ENCODE measurements at regions not wholly inside any gene's neighbourhood (a gene's known extent, or its start where the extent isn't known, plus 50 kb on each side); places are given as distances from the start of the nearest gene placed in this dataset.

DNA sequence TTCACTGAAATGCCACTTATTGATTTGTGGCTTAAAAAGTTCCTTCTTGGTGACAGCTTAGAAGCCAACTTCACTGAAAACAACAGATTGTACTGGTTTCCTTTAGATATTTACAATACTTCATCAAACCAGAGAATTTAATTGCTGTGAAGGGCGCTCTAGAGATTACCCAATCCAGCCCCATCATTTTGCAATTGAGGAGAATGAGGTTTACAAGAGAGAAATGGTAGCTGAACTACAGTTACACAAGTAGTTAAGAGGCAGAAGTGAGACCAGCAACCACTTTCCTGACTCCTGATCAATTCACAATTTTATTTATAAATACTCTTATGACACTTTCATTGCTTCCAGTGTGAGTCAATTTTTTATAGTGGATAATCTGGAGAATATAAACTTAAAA lies 103.5 kb upstream of the APC start:
- no peaks in the 10 kb centered on the region for H3K4me1 ChIP-seq
- DNase-seq = no peak
- no peak overlapping the region for H3K4me3 ChIP-seq
- H3K9me3 ChIP-seq = peaks cover 0 to 14% (median 3%) of the 10 kb centered on the region in 4 donors
- no peak overlapping the region for H3K27ac ChIP-seq
- intact Hi-C loops (cut with DNase I; ENCODE audit: low total_unique reads) = no loop called here
- TF ChIP-seq EP300 (IDR thresholded peaks at IDR 0.05) (no peak), POLR2AphosphoS5 (IDR thresholded peaks at IDR 0.05) (no peak), POLR2A (IDR thresholded peaks at IDR 0.05) (no peak)
- TF ChIP-seq, protein P1, sequence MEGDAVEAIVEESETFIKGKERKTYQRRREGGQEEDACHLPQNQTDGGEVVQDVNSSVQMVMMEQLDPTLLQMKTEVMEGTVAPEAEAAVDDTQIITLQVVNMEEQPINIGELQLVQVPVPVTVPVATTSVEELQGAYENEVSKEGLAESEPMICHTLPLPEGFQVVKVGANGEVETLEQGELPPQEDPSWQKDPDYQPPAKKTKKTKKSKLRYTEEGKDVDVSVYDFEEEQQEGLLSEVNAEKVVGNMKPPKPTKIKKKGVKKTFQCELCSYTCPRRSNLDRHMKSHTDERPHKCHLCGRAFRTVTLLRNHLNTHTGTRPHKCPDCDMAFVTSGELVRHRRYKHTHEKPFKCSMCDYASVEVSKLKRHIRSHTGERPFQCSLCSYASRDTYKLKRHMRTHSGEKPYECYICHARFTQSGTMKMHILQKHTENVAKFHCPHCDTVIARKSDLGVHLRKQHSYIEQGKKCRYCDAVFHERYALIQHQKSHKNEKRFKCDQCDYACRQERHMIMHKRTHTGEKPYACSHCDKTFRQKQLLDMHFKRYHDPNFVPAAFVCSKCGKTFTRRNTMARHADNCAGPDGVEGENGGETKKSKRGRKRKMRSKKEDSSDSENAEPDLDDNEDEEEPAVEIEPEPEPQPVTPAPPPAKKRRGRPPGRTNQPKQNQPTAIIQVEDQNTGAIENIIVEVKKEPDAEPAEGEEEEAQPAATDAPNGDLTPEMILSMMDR (IDR thresholded peaks at IDR 0.05) = no peak
- H3K27me3 ChIP-seq = no peaks in the 10 kb centered on the region
- 71 to 95% (median 90%) methylated on average over 1 of the region's 1 CpG for WGBS, 5 donors
- no peaks in the 10 kb centered on the region for H3K36me3 ChIP-seq

DNA sequence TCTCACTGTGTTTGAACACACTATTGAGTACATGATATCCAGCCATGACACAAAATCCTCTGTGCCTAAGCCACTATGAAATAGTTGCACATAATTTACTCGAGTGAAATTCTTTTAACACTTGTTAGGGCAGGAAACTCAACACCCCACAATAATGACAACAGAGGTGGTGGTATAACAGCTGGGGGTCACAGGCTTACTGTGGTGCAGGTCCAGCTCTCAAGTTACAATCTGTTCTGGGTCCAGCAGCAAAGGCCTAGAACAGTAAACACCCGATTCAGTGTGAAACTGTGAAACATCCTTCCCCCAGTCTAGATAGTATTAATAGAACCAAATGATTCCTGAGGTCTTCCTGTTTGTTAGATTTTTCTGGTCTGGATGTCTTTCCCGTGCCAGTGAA lies 102.9 kb upstream of the APC start:
- Histone ChIP-seq H3K27ac (no peak overlapping the region), H3K9me3 (peaks cover 0 to 14% (median 3%) of the 10 kb centered on the region in 4 donors), H3K4me3 (no peak overlapping the region), H3K4me1 (no peaks in the 10 kb centered on the region), H3K27me3 (no peaks in the 10 kb centered on the region), H3K36me3 (no peaks in the 10 kb centered on the region)
- TF ChIP-seq EP300 (IDR thresholded peaks at IDR 0.05) (no peak), POLR2A (IDR thresholded peaks at IDR 0.05) (no peak), POLR2AphosphoS5 (IDR thresholded peaks at IDR 0.05) (no peak)
- TF ChIP-seq, protein P1 (IDR thresholded peaks at IDR 0.05) = no peak
- intact Hi-C loops (cut with DNase I; ENCODE audit: low total_unique reads) = no loop called here
- no peak for DNase-seq
- 74 to 85% (median 76%) methylated on average over 3 of the region's 3 CpGs for WGBS, 5 donors

DNA sequence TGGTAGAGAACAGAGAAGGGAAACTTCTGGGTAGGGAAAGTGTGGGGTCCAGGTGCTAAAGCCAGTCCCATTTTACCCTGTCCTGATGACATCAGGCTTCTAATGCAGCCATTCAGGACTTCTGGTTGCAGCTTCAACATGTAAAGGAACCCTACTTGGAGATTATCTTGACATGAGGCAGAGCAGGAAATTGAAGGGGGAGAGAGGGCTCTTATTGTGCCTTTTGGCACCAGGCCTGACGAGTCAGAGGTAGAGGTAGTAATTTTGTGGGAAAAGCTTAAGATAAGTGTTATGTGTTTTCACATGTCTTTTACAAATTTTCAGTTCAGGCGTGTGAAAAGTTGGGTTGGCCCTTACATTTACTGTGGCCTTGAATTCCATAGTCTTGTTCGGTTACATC lies 102.4 kb upstream of the APC start:
- Histone ChIP-seq H3K4me3 (no peak overlapping the region), H3K4me1 (no peaks in the 10 kb centered on the region), H3K9me3 (peaks cover 0 to 14% (median 3%) of the 10 kb centered on the region in 4 donors), H3K27me3 (no peaks in the 10 kb centered on the region), H3K27ac (no peak overlapping the region), H3K36me3 (no peaks in the 10 kb centered on the region)
- WGBS, 5 donors = 80 to 82% (median 81%) methylated on average over 3 of the region's 3 CpGs
- no peak for TF ChIP-seq POLR2A (IDR thresholded peaks at IDR 0.05)
- no peak for TF ChIP-seq EP300 (IDR thresholded peaks at IDR 0.05)
- TF ChIP-seq POLR2AphosphoS5 (IDR thresholded peaks at IDR 0.05) = no peak
- TF ChIP-seq, protein P1 (IDR thresholded peaks at IDR 0.05) = no peak
- no peak for DNase-seq
- intact Hi-C loops (cut with DNase I; ENCODE audit: low total_unique reads) = no loop called here

DNA sequence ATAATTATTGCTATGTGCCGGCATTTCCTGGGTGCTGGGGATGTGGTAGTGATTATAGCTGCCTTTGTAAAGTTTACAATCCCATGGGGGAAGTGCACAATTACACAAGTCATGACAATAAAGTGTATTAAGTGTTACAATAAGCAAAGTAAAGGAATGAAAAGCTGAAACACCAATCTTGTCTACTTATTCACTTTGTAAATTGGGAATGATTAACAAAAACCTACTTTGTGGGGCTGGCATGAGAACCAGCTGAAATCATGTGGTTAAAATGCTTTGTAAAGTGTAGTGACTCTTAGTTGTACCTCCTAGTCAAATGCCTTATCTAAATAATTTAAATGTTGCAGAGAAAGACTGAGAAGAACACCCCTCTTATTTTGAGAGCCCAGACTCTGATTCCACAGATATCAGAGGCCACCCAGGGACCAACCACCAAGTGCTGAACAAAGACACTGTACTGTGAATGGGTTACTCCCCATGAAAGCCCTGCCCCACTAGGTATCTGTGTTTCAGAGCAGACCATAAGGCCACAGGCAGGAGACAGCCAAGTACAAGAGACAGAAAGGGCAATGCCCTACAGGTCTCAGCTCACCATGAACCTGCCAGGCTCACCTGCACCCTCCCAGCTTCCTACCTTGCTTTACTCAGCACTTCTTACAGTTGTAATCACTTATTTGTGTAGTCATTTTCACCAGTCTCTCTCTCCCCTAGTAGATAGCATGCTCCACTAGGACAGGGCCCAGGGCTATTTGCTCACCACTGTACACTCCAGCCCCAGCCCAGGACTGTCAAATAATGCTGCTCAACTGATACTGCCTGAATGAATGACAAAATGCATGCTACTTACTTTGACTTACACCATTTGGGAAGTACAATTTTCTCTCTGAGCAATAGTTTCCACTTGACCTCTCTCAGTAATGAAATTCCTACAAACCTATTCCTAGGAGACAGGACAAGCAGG lies 101.6 kb upstream of the APC start:
- intact Hi-C loops (cut with DNase I; ENCODE audit: low total_unique reads) = no loop called here
- H3K4me3 ChIP-seq = no peak overlapping the region
- 78 to 91% (median 89%) methylated on average over 1 of the region's 1 CpG for WGBS, 5 donors
- TF ChIP-seq EP300 (IDR thresholded peaks at IDR 0.05) (no peak), POLR2A (IDR thresholded peaks at IDR 0.05) (no peak), POLR2AphosphoS5 (IDR thresholded peaks at IDR 0.05) (no peak)
- TF ChIP-seq, protein P1 (IDR thresholded peaks at IDR 0.05) = no peak
- no peaks in the 10 kb centered on the region for H3K27me3 ChIP-seq
- no peaks in the 10 kb centered on the region for H3K4me1 ChIP-seq
- DNase-seq = no peak
- H3K36me3 ChIP-seq = no peaks in the 10 kb centered on the region
- H3K27ac ChIP-seq = no peak overlapping the region
- H3K9me3 ChIP-seq = peaks cover 0 to 14% (median 3%) of the 10 kb centered on the region in 4 donors

All from stomach (tissue), 8 donors.